Body of pancreas (tissue), 4 donors: ENCODE measurements at regions not wholly inside any gene's neighbourhood (a gene's known extent, or its start where the extent isn't known, plus 50 kb on each side); places are given as distances from the start of the nearest gene placed in this dataset.

Experiments used
- CTCF ChIP-seq, 7 experiments: fragments of 450-650 bp in 4 of 7; fragments of 200-600 bp in 3 of 7; sonication (generic) in 3 of 7; IDR thresholded peaks; one replicate each; pipeline ENCODE4 v1.5.1; 2016 to 2019; ENCODE audit warnings: antibody characterized with exemption in 7 of 7
- POLR2A ChIP-seq, 3 donors: fragments of 450-650 bp; IDR thresholded peaks; one replicate each; pipeline ENCODE4 v1.6.1; 2016; ENCODE audit warnings: antibody characterized with exemption in 3 of 3, mild to moderate bottlenecking in 2 of 3

GRCh38 chr11:113623114-113623513 lies 83.0 kb downstream of the TMPRSS5 start:
- TF ChIP-seq CTCF (IDR thresholded peaks at IDR 0.05) (no peak), POLR2A (IDR thresholded peaks at IDR 0.05) (no peak)
